OCI-LY7 (cell line): ENCODE measurements at regions not wholly inside any gene's neighbourhood (a gene's known extent, or its start where the extent isn't known, plus 50 kb on each side); places are given as distances from the start of the nearest gene placed in this dataset.

Experiments
- EZH2phosphoT487 ChIP-seq: fragments of 200-600 bp; sonication (generic); IDR thresholded peaks from 2 replicates; pipeline ENCODE4 v1.6.1; 2018; ENCODE audit warnings: low read depth, borderline replicate concordance, mild to moderate bottlenecking, mixed run types, antibody characterized with exemption, low read length, moderate library complexity, mixed read lengths
- TF ChIP-seq, protein P1 (sequence below): fragments of 200-600 bp; sonication (generic); conservative IDR thresholded peaks from 2 replicates; pipeline ENCODE4 v1.5.1; 2014; ENCODE audit warnings: mild to moderate bottlenecking, antibody characterized with exemption, low read length, moderate library complexity, mixed read lengths

DNA sequence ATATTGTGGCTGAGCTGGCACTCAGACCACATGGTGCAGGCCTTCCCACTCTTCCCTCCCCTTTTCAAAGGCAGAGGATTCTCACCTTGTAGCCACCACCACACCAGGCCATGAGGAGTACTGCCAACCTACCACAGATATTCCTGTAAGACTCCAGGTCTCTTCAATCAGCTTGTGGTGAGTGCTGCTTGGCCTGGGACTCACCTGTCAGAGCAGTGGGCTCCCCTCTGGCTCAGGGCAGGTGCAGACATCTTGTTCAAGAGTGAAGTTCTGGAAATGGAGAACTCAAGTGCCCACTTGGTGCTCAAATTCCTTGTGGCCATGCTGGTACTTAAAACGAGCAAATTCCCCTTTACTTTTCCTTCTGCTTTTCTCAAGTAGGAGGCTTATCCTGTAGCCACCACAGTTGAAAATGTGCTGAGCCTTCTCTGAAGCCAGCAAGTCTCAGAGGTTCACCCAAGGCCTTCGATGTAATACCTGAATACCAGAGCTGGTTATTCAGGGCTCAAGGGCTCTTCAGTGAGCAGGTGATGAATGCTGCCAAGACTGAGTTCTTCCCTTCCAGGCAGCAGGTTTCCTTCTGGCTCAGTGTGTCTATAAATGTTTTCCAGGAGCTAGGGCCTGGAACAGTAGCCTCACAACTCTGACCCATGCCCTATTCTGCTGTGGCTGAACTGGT is 212.9 kb downstream of the TEX13C start:
- TF ChIP-seq, protein P1, sequence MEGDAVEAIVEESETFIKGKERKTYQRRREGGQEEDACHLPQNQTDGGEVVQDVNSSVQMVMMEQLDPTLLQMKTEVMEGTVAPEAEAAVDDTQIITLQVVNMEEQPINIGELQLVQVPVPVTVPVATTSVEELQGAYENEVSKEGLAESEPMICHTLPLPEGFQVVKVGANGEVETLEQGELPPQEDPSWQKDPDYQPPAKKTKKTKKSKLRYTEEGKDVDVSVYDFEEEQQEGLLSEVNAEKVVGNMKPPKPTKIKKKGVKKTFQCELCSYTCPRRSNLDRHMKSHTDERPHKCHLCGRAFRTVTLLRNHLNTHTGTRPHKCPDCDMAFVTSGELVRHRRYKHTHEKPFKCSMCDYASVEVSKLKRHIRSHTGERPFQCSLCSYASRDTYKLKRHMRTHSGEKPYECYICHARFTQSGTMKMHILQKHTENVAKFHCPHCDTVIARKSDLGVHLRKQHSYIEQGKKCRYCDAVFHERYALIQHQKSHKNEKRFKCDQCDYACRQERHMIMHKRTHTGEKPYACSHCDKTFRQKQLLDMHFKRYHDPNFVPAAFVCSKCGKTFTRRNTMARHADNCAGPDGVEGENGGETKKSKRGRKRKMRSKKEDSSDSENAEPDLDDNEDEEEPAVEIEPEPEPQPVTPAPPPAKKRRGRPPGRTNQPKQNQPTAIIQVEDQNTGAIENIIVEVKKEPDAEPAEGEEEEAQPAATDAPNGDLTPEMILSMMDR, result no peak
- TF ChIP-seq EZH2phosphoT487, result no peak
